GM23248 (cell line): ENCODE measurements at regions not wholly inside any gene's neighbourhood (a gene's known extent, or its start where the extent isn't known, plus 50 kb on each side); places are given as distances from the start of the nearest gene placed in this dataset.

Experiments used
- EZH2 ChIP-seq: fragments of 200-600 bp; sonication (generic); IDR thresholded peaks from 2 replicates; pipeline ENCODE4 v1.6.1; 2018; ENCODE audit warnings: antibody characterized with exemption, mild to moderate bottlenecking; ENCODE audit not compliant: insufficient read depth, poor library complexity, severe bottlenecking
- EZH2phosphoT487 ChIP-seq: fragments of 200-600 bp; sonication (generic); IDR thresholded peaks from 2 replicates; pipeline ENCODE4 v1.6.1; 2018; ENCODE audit warnings: antibody characterized with exemption, moderate library complexity, mild to moderate bottlenecking, low read depth; ENCODE audit not compliant: insufficient read depth

GRCh38 chrX:20329435-20329834, 62.7 kb upstream of the RPS6KA3 start:
- TF ChIP-seq EZH2phosphoT487 = no peak
- no peak for TF ChIP-seq EZH2
